ENCODE measurements at regions not wholly inside any gene's neighbourhood (a gene's known extent, or its start where the extent isn't known, plus 50 kb on each side); places are given as distances from the start of the nearest gene placed in this dataset.

DNA sequence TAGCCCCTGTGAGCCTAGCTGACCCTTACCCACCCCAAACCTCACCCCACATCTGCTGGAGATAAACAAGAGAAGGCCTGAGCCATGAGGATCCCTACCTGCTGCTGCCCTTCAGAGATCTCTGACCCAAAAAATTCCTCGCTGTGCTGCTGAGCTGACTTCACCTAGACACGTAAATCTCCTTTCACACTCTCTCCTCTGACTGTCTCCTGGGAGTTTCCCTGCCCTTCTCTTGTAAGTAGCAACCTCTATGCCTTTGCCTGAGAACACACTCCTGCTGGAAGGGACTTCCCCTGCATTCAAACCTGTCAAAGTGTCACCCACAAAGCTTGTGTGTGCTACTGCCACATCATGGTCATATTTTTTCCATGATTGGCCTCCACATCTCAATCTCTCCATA lies 134.2 kb upstream of the NOL4 start (continued):
- TF ChIP-seq RELA (IDR thresholded peaks at IDR 0.05; ENCODE audit: borderline replicate concordance, partially characterized antibody): peak; percentile 81
- TF ChIP-seq, protein P1, sequence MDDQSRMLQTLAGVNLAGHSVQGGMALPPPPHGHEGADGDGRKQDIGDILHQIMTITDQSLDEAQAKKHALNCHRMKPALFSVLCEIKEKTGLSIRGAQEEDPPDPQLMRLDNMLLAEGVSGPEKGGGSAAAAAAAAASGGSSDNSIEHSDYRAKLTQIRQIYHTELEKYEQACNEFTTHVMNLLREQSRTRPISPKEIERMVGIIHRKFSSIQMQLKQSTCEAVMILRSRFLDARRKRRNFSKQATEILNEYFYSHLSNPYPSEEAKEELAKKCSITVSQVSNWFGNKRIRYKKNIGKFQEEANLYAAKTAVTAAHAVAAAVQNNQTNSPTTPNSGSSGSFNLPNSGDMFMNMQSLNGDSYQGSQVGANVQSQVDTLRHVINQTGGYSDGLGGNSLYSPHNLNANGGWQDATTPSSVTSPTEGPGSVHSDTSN (IDR thresholded peaks at IDR 0.05; ENCODE audit: insufficient replicate concordance, low read depth, low read length): peak; percentile 39
- TF ChIP-seq, protein P2, sequence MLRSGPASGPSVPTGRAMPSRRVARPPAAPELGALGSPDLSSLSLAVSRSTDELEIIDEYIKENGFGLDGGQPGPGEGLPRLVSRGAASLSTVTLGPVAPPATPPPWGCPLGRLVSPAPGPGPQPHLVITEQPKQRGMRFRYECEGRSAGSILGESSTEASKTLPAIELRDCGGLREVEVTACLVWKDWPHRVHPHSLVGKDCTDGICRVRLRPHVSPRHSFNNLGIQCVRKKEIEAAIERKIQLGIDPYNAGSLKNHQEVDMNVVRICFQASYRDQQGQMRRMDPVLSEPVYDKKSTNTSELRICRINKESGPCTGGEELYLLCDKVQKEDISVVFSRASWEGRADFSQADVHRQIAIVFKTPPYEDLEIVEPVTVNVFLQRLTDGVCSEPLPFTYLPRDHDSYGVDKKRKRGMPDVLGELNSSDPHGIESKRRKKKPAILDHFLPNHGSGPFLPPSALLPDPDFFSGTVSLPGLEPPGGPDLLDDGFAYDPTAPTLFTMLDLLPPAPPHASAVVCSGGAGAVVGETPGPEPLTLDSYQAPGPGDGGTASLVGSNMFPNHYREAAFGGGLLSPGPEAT (IDR thresholded peaks at IDR 0.05; ENCODE audit: low read depth): peak; percentile 94
- peak; percentile 67 for TF ChIP-seq DPF2 (IDR thresholded peaks at IDR 0.05)
- TF ChIP-seq CBX5 (IDR thresholded peaks at IDR 0.05; ENCODE audit: low read depth): 0 out of 2 replicates have a peak, but pooled peaks have one; percentile 63
- TF ChIP-seq, protein P3, sequence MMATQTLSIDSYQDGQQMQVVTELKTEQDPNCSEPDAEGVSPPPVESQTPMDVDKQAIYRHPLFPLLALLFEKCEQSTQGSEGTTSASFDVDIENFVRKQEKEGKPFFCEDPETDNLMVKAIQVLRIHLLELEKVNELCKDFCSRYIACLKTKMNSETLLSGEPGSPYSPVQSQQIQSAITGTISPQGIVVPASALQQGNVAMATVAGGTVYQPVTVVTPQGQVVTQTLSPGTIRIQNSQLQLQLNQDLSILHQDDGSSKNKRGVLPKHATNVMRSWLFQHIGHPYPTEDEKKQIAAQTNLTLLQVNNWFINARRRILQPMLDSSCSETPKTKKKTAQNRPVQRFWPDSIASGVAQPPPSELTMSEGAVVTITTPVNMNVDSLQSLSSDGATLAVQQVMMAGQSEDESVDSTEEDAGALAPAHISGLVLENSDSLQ (IDR thresholded peaks at IDR 0.05): peak; percentile 81
- TF ChIP-seq EP300 (IDR thresholded peaks at IDR 0.05; ENCODE audit: borderline replicate concordance in 1 of 2, control insufficient read depth in 1 of 2, low read depth in 2 of 2, low read length in 2 of 2): peak in 1 of 2 experiments; percentile 72; a peak in 2 of 4 replicates
- peak; percentile 84; the same call in 1 of the 2 replicates for TF ChIP-seq HDGF (IDR thresholded peaks at IDR 0.05)
- TF ChIP-seq, protein P4, sequence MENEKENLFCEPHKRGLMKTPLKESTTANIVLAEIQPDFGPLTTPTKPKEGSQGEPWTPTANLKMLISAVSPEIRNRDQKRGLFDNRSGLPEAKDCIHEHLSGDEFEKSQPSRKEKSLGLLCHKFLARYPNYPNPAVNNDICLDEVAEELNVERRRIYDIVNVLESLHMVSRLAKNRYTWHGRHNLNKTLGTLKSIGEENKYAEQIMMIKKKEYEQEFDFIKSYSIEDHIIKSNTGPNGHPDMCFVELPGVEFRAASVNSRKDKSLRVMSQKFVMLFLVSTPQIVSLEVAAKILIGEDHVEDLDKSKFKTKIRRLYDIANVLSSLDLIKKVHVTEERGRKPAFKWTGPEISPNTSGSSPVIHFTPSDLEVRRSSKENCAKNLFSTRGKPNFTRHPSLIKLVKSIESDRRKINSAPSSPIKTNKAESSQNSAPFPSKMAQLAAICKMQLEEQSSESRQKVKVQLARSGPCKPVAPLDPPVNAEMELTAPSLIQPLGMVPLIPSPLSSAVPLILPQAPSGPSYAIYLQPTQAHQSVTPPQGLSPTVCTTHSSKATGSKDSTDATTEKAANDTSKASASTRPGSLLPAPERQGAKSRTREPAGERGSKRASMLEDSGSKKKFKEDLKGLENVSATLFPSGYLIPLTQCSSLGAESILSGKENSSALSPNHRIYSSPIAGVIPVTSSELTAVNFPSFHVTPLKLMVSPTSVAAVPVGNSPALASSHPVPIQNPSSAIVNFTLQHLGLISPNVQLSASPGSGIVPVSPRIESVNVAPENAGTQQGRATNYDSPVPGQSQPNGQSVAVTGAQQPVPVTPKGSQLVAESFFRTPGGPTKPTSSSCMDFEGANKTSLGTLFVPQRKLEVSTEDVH (IDR thresholded peaks at IDR 0.05; ENCODE audit: low read depth, partially characterized antibody): no peak
- TF ChIP-seq NR2F1 (conservative IDR thresholded peaks at IDR 0.05): peak; percentile 40; the same call in 1 of the 2 replicates
- peak; percentile 66 for TF ChIP-seq EED (IDR thresholded peaks at IDR 0.05; ENCODE audit: low read depth)
- TF ChIP-seq MEF2B (IDR thresholded peaks at IDR 0.05; ENCODE audit: partially characterized antibody, poor library complexity, severe bottlenecking): peak; percentile 91
- TF ChIP-seq, protein P5, sequence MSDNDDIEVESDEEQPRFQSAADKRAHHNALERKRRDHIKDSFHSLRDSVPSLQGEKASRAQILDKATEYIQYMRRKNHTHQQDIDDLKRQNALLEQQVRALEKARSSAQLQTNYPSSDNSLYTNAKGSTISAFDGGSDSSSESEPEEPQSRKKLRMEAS (IDR thresholded peaks at IDR 0.05; ENCODE audit: low read depth, low read length): no peak; the same call in 1 of the 2 replicates
- TF ChIP-seq, protein P6, sequence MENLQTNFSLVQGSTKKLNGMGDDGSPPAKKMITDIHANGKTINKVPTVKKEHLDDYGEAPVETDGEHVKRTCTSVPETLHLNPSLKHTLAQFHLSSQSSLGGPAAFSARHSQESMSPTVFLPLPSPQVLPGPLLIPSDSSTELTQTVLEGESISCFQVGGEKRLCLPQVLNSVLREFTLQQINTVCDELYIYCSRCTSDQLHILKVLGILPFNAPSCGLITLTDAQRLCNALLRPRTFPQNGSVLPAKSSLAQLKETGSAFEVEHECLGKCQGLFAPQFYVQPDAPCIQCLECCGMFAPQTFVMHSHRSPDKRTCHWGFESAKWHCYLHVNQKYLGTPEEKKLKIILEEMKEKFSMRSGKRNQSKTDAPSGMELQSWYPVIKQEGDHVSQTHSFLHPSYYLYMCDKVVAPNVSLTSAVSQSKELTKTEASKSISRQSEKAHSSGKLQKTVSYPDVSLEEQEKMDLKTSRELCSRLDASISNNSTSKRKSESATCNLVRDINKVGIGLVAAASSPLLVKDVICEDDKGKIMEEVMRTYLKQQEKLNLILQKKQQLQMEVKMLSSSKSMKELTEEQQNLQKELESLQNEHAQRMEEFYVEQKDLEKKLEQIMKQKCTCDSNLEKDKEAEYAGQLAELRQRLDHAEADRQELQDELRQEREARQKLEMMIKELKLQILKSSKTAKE (IDR thresholded peaks at IDR 0.05; ENCODE audit: low read depth, poor library complexity, severe bottlenecking): peak; percentile 48
- TF ChIP-seq SMAD1 (IDR thresholded peaks at IDR 0.05; ENCODE audit: low read depth, partially characterized antibody): peak; percentile 74
- TF ChIP-seq SRF (IDR thresholded peaks at IDR 0.05; ENCODE audit: low read depth in 2 of 2, low read length in 2 of 2): no peak
- TF ChIP-seq, protein P7, sequence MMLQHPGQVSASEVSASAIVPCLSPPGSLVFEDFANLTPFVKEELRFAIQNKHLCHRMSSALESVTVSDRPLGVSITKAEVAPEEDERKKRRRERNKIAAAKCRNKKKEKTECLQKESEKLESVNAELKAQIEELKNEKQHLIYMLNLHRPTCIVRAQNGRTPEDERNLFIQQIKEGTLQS (IDR thresholded peaks at IDR 0.05; ENCODE audit: borderline replicate concordance, extremely low read depth, low read depth, low read length): no peak

Data from GM12878 (cell line).